ENCODE measurements at regions not wholly inside any gene's neighbourhood (a gene's known extent, or its start where the extent isn't known, plus 50 kb on each side); places are given as distances from the start of the nearest gene placed in this dataset.

DNA sequence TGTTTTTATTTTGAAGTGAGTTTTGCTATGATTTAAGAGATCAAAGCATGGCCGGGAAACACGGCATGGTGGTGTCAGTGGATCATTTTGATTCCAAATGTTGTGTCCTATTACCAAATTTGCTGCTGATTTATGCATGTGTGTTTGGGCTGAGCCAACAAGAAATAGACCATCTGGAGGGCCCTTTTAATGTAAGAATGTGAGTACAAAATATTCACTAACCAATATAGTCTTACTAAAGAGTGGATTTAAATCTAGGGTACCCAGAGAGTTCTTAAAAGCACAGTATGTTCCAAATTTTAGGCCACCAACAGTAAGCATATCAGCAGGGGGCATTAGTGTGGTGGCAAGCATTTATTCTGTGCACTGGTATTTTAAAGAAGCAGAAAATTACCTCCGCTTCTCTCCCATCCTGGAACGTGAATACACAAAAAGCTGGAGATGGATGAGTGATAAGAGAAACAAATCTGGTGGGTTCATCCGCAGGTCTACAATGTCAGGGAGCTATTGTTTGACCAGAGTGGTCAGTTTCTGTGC is 444.4 kb upstream of the IGFBP7 start:
- DNase-seq: no peak

DNA sequence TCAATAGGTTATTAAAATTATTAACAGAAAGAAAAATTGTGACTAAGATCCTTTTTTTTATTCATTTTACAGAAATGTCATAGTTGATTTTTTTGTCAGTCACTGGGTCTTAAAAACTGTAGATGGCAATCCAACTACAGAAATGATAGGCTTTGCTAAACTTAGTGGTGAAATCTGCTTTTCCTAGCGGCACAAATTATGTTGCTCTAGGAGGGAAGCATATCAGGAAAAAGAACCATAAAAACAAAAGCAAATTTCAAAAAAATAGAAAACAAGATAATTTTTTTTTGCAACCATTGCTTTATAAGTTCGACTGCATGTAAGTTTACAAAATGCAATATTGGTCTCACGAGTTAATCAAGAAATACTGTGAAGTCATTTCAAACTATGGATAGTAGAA is 443.5 kb upstream of the IGFBP7 start:
- no peak for DNase-seq

DNA sequence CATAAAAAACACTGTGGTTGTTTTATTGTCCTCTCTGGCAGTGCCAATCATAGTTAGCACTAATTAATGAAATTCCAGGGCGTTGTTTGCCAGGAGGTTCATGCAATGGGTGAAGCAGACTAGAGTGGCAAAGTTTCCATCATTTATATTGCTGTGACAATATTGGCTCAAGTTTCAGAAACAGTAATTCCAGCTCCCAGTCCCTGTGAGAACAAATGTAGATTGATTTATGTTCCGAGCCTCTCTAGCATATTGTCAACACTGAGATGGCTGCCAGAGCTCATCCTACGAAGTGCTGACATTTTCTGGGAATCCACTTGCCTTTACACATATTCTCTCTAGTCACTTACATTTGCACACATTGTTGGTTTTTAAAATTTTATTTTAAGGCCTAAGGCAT is 440.0 kb upstream of the IGFBP7 start:
- DNase-seq: no peak

DNA sequence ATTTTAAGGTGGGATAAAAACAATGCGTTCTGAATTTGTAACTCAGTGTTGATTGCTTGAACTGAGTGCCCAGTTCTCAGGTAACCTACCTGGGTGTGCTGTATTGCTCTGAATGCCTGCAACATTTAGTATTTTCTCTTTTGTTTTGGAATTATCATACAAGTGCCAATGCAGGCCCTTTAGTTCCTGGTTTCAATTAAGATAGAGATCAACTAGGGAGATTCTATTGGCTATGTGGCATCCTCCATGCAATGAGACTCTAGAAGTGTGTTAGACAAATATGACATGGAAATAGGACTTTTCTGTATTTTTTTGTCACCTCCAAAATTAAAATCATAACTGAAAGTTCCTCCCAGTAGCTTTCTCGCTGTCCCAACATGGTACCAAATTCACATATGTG is 438.7 kb upstream of the IGFBP7 start:
- no peak for DNase-seq

DNA sequence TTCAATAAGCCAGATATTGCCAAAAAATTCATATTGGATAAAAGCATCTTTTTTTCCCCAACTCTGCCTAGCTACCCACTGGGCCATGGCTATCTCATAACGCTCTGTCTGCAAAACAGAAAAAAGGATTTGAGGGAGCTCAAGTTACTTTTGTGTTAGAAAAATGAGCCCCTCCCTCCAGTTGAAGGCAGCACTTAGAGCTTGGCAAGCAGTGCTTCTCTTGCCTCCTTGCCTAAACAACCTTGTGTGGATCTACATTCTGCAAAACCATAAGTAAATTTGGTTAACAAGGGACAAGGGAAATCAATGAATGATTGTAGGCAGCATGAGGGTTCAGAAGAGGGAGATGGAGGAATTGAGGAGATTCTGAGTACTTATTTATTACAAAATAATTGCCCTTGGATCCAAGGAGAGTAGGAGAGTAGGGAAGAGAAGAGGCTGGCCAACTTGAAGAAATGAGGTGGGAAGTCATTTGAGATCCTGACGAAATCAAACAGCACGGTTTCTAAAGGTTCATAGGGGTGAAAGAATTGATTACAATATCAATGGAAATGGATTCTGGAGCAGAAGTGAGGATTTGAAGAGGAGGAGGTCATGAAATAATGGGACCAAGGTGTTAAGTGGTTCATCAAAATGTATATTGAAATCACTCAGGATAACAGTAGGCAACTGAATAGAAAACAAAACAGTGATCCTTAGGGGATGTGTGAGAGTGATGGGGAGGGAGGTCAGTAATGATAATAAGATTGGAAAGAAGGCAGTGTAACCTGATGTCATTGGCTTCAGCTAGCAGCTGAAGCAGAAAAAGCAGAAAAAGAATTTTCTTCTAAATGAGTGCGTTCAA is 434.8 kb upstream of the IGFBP7 start:
- DNase-seq: no peak

DNA sequence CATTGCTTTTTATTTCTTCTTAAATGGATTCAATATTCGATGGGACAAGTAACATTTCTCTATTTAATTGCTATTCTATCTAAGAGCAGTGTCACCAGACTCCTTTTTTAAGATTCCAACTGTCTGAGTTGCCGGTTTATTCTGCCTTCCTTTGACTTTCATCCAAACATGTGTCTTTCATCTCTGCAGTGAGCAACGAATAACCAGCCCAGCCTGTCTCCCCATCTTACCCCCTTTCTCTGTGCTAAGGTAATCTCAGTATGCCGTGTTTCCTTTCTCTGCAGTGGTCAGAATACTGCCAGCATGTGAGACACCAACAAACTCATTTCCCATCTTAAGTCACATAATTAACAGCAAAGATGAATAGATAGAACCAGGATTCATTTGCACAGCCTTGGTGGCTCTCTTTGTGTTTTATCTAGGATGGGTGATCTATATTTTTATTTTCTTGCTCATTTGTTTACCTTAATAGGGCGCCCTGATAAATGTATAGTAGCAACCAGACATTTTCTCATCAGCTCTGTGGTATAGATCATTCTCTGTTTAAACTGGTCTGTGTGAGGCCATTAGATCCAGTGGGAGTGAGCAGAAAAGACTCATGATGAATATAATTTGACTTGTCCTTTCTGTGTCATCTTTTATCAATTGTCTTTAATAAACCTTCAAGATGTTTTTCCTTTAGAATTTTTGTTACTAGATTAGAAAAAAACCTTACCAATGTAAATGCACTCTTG is 394.8 kb upstream of the IGFBP7 start:
- DNase-seq: no peak

DNA sequence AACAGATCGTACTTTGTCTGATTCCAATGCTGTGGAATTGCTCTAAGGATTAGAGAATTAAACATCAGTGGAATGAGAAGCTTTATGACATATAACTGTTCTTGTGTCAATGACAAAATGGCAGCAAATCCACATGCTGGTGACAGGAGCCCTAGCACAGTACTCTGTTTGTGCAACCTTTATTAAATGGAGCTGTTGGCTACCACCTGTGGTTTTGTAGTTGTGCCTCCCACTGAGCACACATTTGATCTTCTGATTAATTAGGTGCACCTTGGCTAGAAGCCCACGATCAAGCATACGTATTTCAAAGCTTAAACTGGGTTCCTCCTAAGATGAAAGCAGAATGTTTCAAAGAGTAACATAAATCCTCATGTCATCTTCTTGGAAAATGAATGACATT is 394.0 kb upstream of the IGFBP7 start:
- no peak for DNase-seq

DNA sequence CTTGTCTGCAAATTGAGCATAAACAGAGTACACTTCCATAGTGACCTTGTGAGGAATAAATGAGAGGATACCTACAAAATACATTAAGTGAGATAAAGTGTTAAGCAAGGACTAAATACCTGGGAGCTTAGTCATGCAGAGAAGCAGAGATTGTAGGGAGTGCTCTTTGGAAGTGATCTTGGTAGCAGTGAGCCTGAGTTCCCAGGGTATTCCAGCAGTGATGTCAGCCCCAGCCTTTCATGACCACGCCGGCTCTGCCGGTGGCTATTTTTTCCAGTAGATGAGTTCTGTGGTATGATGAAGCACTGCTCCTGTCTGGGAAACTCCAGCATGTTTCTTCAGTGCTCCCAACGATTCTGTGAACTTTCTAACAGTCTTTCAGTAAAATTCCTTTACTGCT is 391.5 kb upstream of the IGFBP7 start:
- DNase-seq: no peak

DNA sequence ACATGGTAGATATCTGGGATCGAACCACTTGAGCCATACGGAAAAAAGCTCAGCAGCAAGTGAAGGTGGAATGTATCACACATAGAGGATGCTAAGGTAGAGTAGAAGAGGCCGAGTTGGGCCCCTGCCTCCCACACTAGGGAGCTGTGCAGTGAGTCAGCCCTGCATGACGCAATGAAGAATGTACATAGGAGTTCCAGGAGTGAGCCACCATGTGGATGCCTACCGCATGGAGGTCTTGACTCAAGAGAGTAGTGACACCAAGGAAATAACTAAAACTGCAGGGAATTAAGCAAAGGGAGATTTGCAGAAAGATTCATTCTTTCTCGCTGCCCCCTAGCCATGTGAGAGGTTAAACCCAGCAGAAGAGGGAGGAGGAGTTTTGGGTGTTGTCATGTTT is 389.6 kb upstream of the IGFBP7 start:
- no peak for DNase-seq

DNA sequence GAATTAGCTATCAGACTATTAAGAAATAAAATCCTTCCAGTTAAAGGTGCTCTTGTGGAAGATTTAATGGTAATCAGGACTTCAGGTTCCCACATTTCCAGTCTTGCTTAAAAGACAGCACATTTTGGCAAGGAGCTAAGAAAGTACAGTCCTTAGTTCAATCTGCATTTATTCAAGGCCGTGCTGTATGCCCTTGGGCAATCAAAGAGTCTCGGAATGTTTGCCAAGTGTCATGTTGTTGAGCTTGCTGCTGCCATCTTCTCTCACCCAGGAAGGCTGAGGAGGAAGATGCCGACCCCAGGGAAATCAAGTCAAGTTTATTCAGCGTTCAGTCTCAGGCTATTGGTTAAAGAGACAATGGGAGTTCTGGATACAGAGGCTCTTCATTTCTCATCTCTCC is 388.1 kb upstream of the IGFBP7 start:
- DNase-seq: no peak

DNA sequence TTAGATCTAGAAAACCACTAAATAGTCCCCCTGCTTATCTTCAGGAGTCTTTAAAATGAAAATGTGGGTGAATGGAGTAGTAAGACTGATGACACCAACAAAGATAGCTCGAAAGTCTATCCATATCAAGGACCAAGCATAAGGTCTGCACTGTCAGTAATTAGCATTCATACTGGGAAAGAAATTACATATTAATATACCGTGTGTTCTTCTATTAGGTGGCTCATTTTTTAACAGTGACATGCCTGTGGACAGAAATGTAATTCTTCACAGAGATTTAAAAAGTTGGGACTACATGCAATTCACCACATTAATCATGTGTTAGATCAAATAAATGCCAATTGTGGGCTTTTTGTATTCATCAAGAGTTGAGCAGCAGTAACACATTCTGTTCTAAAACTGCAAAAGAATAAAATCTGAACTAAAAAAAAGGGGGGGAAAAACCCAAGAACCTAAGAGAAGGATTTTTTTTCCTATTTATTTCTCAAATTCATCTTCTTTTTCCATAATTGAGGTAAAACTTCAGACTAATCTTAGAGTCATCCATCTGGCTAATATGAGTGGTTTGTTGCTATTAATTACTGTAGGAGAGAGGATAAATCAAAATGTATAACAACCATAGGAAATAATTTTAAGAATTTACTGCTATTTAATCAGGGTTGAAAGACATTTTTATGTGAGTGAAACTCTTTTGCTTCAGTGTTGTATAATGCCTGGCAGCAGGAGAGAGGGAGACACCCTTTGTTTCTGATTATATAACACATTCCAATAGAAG is 386.7 kb upstream of the IGFBP7 start:
- DNase-seq: no peak

DNA sequence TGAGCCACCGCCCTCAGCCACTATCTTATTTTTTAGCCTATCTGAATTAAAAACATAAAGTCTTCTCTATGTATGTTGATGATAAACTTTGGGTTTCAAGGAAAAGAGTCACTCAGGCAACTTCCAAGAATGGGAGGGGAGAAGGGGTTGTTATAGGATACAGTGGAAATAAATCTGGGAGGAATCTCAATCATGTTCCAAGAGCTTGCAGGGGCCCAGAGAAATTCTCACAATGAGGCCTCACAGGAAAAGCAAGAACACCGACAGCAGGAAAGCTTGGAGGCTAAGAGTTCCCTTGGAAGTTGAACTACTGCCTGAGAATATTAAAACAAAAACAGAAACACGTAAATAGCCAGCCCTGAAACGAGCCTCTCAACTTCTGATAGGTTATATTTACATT is 384.6 kb upstream of the IGFBP7 start:
- DNase-seq: no peak

DNA sequence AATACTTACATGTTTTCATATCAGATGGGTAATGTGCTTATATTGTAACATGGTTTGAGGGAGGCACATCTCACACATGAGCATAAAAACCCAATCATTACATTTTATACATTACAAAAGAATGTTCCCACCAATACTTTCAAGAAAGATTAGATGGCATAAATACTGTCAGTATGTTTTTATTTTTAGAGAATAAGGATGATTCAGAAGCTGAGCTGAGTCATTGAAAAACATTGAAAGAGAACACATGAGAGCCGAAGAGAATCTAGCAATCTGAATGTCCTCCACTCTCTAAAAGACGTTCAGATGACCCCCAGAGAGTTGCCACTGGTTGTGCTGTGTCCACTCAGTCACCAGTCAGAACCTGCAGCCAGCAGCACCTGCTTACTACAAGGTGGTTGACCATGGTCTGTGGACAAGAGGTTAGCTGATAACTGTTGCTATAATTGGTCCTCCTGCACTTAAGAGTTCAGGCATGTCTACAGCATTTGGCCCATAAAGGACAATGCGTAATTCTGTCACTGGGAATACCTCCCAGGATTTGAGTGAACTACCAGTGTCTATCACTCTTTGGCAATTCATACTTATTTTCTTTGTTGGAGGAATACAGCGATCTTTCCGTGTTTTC is 382.2 kb upstream of the IGFBP7 start:
- no peak for DNase-seq

DNA sequence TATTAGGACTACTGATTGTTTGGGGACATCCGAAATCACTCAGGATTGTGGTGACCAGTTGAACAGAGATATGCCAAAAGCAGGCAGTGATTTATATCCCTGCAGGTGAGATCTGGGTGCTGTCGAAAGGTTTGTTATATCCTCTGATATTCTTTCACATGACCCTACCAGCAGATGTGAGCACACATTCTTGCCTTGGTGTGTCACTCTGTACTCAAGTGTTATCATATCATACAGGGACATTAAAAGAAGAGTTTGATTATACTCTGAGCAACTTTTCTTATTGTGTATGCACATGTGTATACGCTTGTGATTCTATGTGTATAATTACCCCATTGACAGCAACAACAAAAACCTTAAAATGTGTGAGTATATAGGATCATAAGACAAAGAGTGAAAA is 381.2 kb upstream of the IGFBP7 start:
- DNase-seq: no peak

DNA sequence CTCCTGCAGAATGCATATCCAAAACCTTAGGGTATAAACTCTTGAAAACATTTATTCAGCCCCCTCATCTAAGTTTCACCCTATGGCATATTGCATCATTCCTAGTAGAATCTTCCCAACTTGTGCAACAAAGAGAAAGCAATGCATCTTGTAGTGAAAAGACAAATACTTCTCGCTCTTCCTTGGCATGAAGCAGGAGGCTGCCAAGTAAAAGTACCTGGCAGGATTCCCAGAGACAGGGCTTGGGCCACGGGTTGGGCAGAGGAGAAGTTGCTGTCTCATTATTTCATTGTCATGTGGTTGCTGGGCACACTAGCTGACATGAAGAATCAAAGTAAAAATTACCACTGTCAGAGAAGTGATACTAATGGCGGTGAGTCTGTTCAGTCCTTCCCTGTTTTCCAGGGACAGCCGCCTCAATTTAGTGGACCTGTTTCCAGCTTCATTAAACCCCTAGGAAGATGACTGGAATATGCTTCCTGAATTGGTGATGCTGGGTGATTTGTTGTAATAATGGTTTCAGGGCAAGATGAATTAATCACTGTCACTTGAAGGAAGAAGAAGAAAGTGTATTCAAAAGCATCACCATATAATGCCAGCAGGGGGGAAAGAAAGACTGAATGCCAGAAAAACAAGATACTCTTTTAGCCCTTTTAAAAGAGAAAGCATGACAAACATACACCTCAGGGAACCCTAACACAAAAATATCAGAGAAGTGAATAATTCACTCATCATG is 380.5 kb upstream of the IGFBP7 start:
- no peak for DNase-seq

DNA sequence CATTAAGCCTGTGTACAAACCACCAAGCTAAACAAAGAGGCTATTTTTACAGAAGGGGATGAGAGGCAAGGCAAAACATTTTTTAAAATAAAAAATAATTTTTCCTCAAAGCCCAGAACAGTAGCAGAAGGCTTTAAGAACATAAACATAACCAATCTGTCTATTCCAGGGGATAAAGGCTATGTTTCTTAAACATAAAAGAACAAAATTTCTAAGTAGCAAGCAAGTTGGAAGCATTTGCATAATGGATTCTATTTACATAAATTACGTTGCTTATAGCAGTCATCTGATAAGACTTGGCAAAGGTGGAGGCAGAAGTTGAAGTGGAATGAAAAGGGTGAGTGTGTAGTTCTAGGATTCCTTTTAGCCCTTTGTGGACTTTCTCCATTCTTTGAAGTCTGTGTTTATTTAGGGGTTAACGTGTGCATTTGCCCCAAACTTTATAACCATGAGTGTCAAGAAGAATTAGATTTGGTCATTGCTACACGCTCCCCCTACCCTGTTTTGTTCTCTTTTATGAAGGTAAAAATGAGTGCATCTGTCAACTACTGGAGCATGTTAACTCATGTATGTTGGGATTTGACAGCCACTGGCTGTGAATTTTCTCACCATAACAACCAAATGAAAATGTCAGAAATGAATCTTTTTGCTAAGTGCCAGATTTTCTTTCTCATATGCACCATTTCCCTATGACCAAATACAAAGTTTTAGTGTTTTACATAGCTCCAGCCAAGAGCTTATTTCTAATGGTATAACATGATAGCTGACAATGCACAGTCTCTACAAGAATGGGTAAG is 378.4 kb upstream of the IGFBP7 start:
- no peak for DNase-seq

DNA sequence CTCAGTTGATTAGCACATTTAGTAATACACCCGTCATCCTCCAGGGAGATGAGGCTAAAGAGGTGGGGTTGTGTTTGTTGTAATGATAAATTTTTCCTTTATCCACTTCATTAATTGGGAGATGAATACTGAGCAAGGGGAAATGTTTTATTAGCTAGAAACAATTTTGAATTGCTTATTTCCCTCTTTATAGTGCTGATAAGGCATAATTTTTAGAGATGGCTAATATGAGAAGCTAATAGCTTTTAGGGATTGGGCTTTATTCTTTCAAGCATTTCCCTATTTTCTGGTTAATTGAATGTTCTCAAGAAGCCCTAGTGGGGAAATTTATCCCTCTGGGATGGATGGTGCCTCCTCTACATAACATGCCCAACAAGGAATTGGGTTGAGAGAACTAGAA is 365.2 kb upstream of the IGFBP7 start:
- no peak for DNase-seq

DNA sequence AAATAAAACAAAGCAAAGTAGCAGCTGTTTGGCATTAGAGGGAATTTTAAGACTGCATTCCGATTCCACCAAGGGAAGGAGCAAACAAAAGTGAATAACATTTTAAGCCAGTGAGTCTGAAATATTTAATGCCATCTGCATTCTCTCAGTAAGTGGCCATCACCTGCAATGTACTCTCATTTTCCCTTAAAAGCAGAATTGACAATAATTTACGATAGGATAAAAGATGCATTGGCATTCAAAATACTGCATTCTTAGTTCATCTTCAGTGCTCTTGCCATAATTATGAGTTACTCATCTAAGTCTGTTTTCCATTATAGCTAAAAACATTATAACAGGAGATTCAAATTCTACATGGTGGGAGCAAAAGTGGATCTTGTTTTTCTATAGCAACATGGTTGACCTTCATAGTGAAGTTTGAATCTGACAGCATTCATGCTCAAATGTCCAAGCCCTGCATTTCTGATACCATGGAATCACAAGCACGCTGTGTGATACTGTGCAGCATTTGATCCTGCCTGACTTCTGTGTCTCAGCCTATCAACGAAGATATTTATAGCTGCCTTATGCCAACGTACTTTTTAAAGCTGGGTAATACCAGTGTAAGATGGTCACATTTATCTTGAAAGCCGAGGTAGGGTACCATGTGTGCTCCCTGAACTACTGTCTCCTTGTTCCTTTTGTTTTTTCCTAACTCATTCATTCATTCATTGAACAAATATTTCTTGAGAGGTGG is 355.3 kb upstream of the IGFBP7 start:
- no peak for DNase-seq

DNA sequence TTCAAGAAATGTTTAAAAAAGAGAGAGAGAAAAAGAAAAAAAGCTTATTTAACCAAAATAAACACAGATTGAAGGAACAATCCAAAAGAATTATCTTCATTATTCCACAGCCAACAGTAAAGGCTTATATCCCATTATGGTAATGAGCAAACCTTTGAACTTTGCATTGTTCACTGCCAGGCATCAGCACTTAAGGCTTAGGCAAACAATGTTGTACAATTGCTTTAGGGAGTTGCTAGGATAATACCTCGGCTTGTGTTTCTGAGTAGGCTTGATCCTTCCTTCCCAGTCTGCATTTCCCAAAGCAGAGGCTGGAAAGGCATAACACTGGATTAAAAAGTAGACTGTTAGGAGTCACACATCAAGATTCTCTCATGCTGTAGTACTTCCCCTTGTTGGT is 352.7 kb upstream of the IGFBP7 start:
- DNase-seq: no peak

DNA sequence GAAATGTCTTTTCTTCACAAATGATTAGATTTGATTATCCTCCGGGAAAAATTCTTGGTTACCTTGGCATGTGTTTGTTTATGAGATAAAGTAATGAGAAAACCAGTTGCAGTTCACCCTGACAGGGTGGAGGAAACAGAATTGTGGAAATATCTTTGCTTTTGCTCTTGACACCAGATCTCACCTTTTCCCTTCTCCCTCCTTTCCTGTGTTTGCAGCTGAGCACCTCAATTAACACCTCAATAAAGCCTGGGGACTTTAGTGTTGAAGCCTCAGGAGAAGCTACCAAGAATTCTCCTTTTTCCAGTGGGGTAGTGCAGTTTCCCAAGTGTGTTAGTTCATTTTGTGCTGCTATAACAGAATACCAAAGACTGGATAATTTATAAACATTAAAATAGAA is 350.8 kb upstream of the IGFBP7 start:
- no peak for DNase-seq

DNA sequence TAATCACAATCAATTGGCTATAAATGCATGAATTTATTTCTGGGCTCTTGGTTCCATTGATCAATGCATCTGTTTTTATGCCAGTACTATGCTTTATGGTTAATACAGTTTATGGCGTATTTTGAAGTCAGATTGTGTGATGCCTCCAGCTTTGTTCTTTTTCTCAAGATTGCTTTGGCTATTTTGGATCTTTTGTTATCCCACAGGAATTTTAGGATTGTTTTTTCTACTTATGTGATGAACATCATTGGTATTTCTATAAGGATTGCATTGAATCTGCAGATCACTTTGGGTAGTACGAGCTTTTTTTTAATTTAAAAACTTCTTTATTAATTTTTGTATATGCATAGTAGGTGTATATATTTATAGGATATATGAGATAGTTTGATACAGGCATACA is 338.7 kb upstream of the IGFBP7 start:
- DNase-seq: no peak

All from bone marrow (tissue), 2 donors.